ENCODE measurements at regions not wholly inside any gene's neighbourhood (a gene's known extent, or its start where the extent isn't known, plus 50 kb on each side); places are given as distances from the start of the nearest gene placed in this dataset.

GRCh38 chr13:67374391-67374790, 144.3 kb upstream of the PCDH9 start:
- CTCF ChIA-PET, result no interaction called here
- TF ChIP-seq CTCF (conservative IDR thresholded peaks at IDR 0.05; ENCODE audit: low read depth, low read length) (no peak), EZH2 (IDR thresholded peaks at IDR 0.05; ENCODE audit: low read length, unreplicated experiment) (no peak), EZH2phosphoT487 (IDR thresholded peaks at IDR 0.05; ENCODE audit: borderline replicate concordance, low read length) (no peak)
- POLR2A ChIA-PET (ENCODE audit: unreplicated experiment), result no interaction called here

GRCh38 chr13:67372868-67373464, 142.8 kb upstream of the PCDH9 start:
- H4K20me1 ChIP-seq (ENCODE audit: low read length), result no peaks in the 10 kb centered on the region
- H3K9me3 ChIP-seq (ENCODE audit: low read length), result no peaks in the 10 kb centered on the region
- no peak overlapping the region for H2AFZ ChIP-seq (ENCODE audit: low read length)
- no peak overlapping the region for H3K27ac ChIP-seq (ENCODE audit: low read length)
- no peak for ATAC-seq
- no TSS peak for BruUV-seq (replicated peaks)
- no peaks in the 10 kb centered on the region for H3K4me1 ChIP-seq (ENCODE audit: insufficient read depth, low read length)
- H3K4me3 ChIP-seq (ENCODE audit: low read length), result no peak overlapping the region
- no peaks in the 10 kb centered on the region for H3K9me2 ChIP-seq (replicated peaks; ENCODE audit: low read length)
- TF ChIP-seq EZH2phosphoT487 (IDR thresholded peaks at IDR 0.05; ENCODE audit: borderline replicate concordance, low read length), result no peak
- TF ChIP-seq CTCF (conservative IDR thresholded peaks at IDR 0.05; ENCODE audit: low read depth, low read length), result no peak
- no peak for TF ChIP-seq EZH2 (IDR thresholded peaks at IDR 0.05; ENCODE audit: low read length, unreplicated experiment)
- H3K9ac ChIP-seq (ENCODE audit: low read length), result no peak overlapping the region
- CTCF ChIA-PET, result no interaction called here
- no peak overlapping the region for H3K4me2 ChIP-seq (ENCODE audit: low read length)
- no peaks in the 10 kb centered on the region for H3F3A ChIP-seq (ENCODE audit: low read length, unreplicated experiment)
- H3K27me3 ChIP-seq (ENCODE audit: low read length), result no peaks in the 10 kb centered on the region
- intact Hi-C loops (cut with micrococcal nuclease), result no loop called here
- POLR2A ChIA-PET (ENCODE audit: unreplicated experiment), result no interaction called here
- H3K79me2 ChIP-seq (ENCODE audit: low read length), result no peaks in the 10 kb centered on the region
- no peaks in the 10 kb centered on the region for H3K36me3 ChIP-seq (ENCODE audit: low read depth, low read length)
- no peak for DNase-seq

More at GRCh38 chr13:67374391-67374790, 144.3 kb upstream of the PCDH9 start:
- H3K4me1 ChIP-seq (ENCODE audit: insufficient read depth, low read length), result no peaks in the 10 kb centered on the region
- H3K36me3 ChIP-seq (ENCODE audit: low read depth, low read length), result no peaks in the 10 kb centered on the region
- no peaks in the 10 kb centered on the region for H3K79me2 ChIP-seq (ENCODE audit: low read length)
- intact Hi-C loops (cut with micrococcal nuclease), result no loop called here
- no peaks in the 10 kb centered on the region for H3K9me2 ChIP-seq (replicated peaks; ENCODE audit: low read length)
- no peak overlapping the region for H3K4me2 ChIP-seq (ENCODE audit: low read length)
- H3K9me3 ChIP-seq (ENCODE audit: low read length), result no peaks in the 10 kb centered on the region
- no peaks in the 10 kb centered on the region for H4K20me1 ChIP-seq (ENCODE audit: low read length)
- H3K9ac ChIP-seq (ENCODE audit: low read length), result no peak overlapping the region
- no TSS peak for BruUV-seq (replicated peaks)
- H2AFZ ChIP-seq (ENCODE audit: low read length), result no peak overlapping the region
- H3K4me3 ChIP-seq (ENCODE audit: low read length), result no peak overlapping the region
- H3K27ac ChIP-seq (ENCODE audit: low read length), result no peak overlapping the region
- DNase-seq, result no peak
- H3F3A ChIP-seq (ENCODE audit: low read length, unreplicated experiment), result no peaks in the 10 kb centered on the region
- ATAC-seq, result no peak
- no peaks in the 10 kb centered on the region for H3K27me3 ChIP-seq (ENCODE audit: low read length)

GRCh38 chr13:67369895-67370660, 139.9 kb upstream of the PCDH9 start:
- CTCF ChIA-PET, result no interaction called here
- peak; percentile 13 for DNase-seq
- POLR2A ChIA-PET (ENCODE audit: unreplicated experiment), result no interaction called here

More at GRCh38 chr13:67369895-67370660, 139.9 kb upstream of the PCDH9 start:
- H3K4me1 ChIP-seq (ENCODE audit: insufficient read depth, low read length), result no peaks in the 10 kb centered on the region
- H3K27ac ChIP-seq (ENCODE audit: low read length), result no peak overlapping the region
- no peaks in the 10 kb centered on the region for H3K79me2 ChIP-seq (ENCODE audit: low read length)
- H3K4me3 ChIP-seq (ENCODE audit: low read length), result no peak overlapping the region
- no peak overlapping the region for H2AFZ ChIP-seq (ENCODE audit: low read length)
- H3K27me3 ChIP-seq (ENCODE audit: low read length), result no peaks in the 10 kb centered on the region
- H3K4me2 ChIP-seq (ENCODE audit: low read length), result no peak overlapping the region
- no peaks in the 10 kb centered on the region for H4K20me1 ChIP-seq (ENCODE audit: low read length)
- no peaks in the 10 kb centered on the region for H3F3A ChIP-seq (ENCODE audit: low read length, unreplicated experiment)
- H3K9ac ChIP-seq (ENCODE audit: low read length), result no peak overlapping the region
- no peaks in the 10 kb centered on the region for H3K9me2 ChIP-seq (replicated peaks; ENCODE audit: low read length)
- ATAC-seq, result no peak
- no peaks in the 10 kb centered on the region for H3K9me3 ChIP-seq (ENCODE audit: low read length)
- intact Hi-C loops (cut with micrococcal nuclease), result no loop called here
- TF ChIP-seq EZH2 (IDR thresholded peaks at IDR 0.05; ENCODE audit: low read length, unreplicated experiment), result no peak
- TF ChIP-seq EZH2phosphoT487 (IDR thresholded peaks at IDR 0.05; ENCODE audit: borderline replicate concordance, low read length), result no peak
- no peak for TF ChIP-seq CTCF (conservative IDR thresholded peaks at IDR 0.05; ENCODE audit: low read depth, low read length)
- no peaks in the 10 kb centered on the region for H3K36me3 ChIP-seq (ENCODE audit: low read depth, low read length)
- BruUV-seq (replicated peaks), result no TSS peak

Measured in PC-3 (cell line).